Body of pancreas (tissue), 4 donors: ENCODE measurements at regions not wholly inside any gene's neighbourhood (a gene's known extent, or its start where the extent isn't known, plus 50 kb on each side); places are given as distances from the start of the nearest gene placed in this dataset.

Experiments
- ATAC-seq: fragments of 150-250 bp; one replicate; pipeline ENCODE4 v1.9.1; 2016
- DNase-seq, 4 donors: peaks; one replicate each; pipeline ENCODE4 v3.0.0-alpha.2; 2019
- H3K27ac ChIP-seq, 4 donors: fragments of 200-600 bp; sonication (generic); 1 replicate in 3 of 4; 2 replicates in 1 of 4; pipeline versions ENCODE4 v1.5.1 to v1.6.1; 2016 to 2019; ENCODE audit warnings: mild to moderate bottlenecking in 1 of 4, mixed read lengths in 1 of 4, moderate library complexity in 1 of 4
- H3K27me3 ChIP-seq, 2 donors: fragments of 200-600 bp; sonication (generic); one replicate each; pipeline ENCODE4 v1.6.0; 2016; ENCODE audit warnings: mild to moderate bottlenecking in 1 of 2
- H3K36me3 ChIP-seq, 2 donors: fragments of 200-600 bp; sonication (generic); replicated peaks in 1 of 2; 2 replicates each; pipeline ENCODE4 v1.5.1; 2016; ENCODE audit warnings: low read depth in 2 of 2; ENCODE audit not compliant: insufficient read depth in 1 of 2
- H3K4me1 ChIP-seq: fragments of 200-600 bp; sonication (generic); one replicate; pipeline ENCODE4 v1.6.0; 2016
- H3K4me3 ChIP-seq, 2 donors: fragments of 200-600 bp; sonication (generic); 1 replicate in 1 of 2; 2 replicates in 1 of 2; pipeline ENCODE4 v1.5.1; 2016 to 2019
- H3K9me3 ChIP-seq, 3 donors: fragments of 200-600 bp; sonication (generic); 1 replicate in 2 of 3; 2 replicates in 1 of 3; pipeline ENCODE4 v1.5.1; 2016
- CTCF ChIP-seq, 7 experiments: fragments of 450-650 bp in 4 of 7; fragments of 200-600 bp in 3 of 7; sonication (generic) in 3 of 7; IDR thresholded peaks; one replicate each; pipeline ENCODE4 v1.5.1; 2016 to 2019; ENCODE audit warnings: antibody characterized with exemption in 7 of 7
- POLR2A ChIP-seq, 3 donors: fragments of 450-650 bp; IDR thresholded peaks; one replicate each; pipeline ENCODE4 v1.6.1; 2016; ENCODE audit warnings: antibody characterized with exemption in 3 of 3, mild to moderate bottlenecking in 2 of 3
- WGBS, 2 donors: methylation state at CpG; one replicate each; pipeline ENCODE4 v1.1.5; 2017; 5-methylcytosine and 5-hydroxymethylcytosine counted together
- intact Hi-C: fragments of 100-400 bp; cut with DNase I; formaldehyde crosslinking; loops from one replicate; pipeline ENCODE4 v1.15.1; 2023

DNA sequence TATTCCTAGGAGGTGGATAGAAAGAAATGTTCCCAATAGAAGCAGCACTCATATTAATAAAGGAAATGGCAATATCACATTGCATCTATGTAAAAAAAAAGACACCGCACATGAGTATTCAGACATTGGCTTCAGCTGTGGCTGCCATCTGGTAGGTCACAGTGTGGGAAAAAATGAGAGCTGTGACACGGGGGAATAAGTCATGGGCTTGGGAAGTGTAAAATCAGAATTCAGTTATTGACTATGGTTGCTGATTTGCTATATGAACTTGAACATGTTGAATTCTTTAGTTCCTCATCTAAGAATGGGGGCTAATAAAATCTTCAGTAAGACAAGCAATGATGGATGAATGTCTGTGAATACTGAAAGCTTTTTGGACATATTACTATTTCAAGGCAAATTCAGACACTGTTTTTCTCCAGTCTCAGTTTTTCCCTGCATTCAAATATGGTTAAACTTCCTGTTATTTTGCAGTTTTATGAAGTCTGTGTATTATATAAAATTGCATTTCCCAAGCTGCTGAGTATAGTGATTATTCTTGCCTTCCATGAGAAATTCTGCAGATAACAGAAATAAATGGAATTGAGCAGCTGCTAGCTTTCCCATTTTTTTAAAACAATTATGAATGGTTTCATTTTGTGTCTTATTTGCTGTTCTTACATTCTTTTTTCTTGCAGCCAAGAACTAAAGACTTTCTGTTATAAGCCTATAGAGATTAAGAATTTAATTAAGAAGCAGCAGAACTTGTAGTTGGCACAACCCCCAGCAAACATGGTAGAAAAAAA is 221.0 kb downstream of the ANKRD50 start:
- TF ChIP-seq POLR2A (IDR thresholded peaks at IDR 0.05) (no peak), CTCF (IDR thresholded peaks at IDR 0.05) (no peak)
- Histone ChIP-seq H3K4me1 (no peaks in the 10 kb centered on the region), H3K36me3 (no peaks in the 10 kb centered on the region), H3K27ac (no peak overlapping the region), H3K9me3 (no peaks in the 10 kb centered on the region), H3K4me3 (no peak overlapping the region), H3K27me3 (no peaks in the 10 kb centered on the region)
- ATAC-seq: no peak
- intact Hi-C loops: no loop called here
- 23 to 28% methylated on average over 2 of the region's 2 CpGs for WGBS, 2 donors
- no peak for DNase-seq

DNA sequence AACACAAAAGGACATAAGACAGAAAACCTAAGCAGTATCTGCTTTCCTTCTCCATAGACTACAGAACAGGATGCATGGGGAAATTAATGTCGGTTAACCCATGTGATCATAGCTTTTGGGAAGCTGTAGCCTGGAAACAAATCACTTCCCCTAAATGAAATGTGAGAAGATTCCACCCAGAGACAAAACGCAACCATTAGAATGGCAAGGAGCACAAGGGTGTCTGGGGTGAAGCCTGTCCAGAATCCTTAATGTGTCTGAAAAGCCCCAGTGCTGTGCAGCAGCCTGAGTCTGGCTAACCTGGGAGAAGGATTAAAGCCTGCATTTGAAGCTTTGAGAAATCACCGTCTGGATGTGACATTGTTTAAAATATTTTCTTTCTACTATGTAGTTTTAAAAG is 213.3 kb downstream of the ANKRD50 start:
- WGBS, 2 donors: 38 to 42% methylated on average over 3 of the region's 3 CpGs

GRCh38 chr4:124501576-124501975 is 211.0 kb downstream of the ANKRD50 start:
- Histone ChIP-seq H3K4me3 (no peak overlapping the region), H3K27me3 (no peaks in the 10 kb centered on the region), H3K36me3 (no peaks in the 10 kb centered on the region), H3K27ac (no peak overlapping the region), H3K4me1 (no peaks in the 10 kb centered on the region), H3K9me3 (no peaks in the 10 kb centered on the region)
- TF ChIP-seq CTCF (IDR thresholded peaks at IDR 0.05): no peak
- no peak for TF ChIP-seq POLR2A (IDR thresholded peaks at IDR 0.05)
- ATAC-seq: no peak
- whole genome bisulfite sequencing, 2 donors: 29 to 47% methylated on average over 1 of the region's 1 CpG
- no peak for DNase-seq
- intact Hi-C loops: no loop called here

More for the DNA sequence above, 213.3 kb downstream of the ANKRD50 start:
- H3K27ac ChIP-seq: no peak overlapping the region
- TF ChIP-seq CTCF (IDR thresholded peaks at IDR 0.05) (no peak), POLR2A (IDR thresholded peaks at IDR 0.05) (no peak)
- no peaks in the 10 kb centered on the region for H3K27me3 ChIP-seq
- H3K4me1 ChIP-seq: no peaks in the 10 kb centered on the region
- ATAC-seq: no peak
- DNase-seq: no peak
- no peaks in the 10 kb centered on the region for H3K9me3 ChIP-seq
- no peaks in the 10 kb centered on the region for H3K36me3 ChIP-seq
- no peak overlapping the region for H3K4me3 ChIP-seq
- intact Hi-C loops: no loop called here

DNA sequence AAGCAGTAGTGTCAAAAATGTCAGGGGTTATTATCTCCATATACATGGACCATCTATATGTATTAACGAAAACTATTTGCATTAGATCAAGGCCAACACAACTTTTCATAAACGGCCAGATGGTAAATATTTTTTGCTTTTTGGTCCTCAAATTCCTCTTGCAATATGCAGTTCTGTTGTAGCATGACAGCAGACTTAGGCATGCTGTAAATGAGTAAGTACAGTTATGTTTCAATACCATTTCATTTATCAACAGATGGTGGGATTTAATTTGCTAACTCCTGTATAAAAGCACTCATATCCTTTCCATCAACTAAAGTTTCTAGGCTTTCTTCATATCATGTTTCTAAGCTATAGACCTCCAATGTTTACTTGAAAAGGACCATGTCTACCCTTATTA is 208.1 kb downstream of the ANKRD50 start:
- H3K9me3 ChIP-seq: no peaks in the 10 kb centered on the region
- ATAC-seq (no peak), DNase-seq (no peak)
- no peak overlapping the region for H3K4me3 ChIP-seq
- 64 to 70% methylated on average over 2 of the region's 2 CpGs for WGBS, 2 donors
- H3K36me3 ChIP-seq: no peaks in the 10 kb centered on the region
- TF ChIP-seq POLR2A (IDR thresholded peaks at IDR 0.05) (no peak), CTCF (IDR thresholded peaks at IDR 0.05) (no peak)
- no peak overlapping the region for H3K27ac ChIP-seq
- intact Hi-C loops: no loop called here
- H3K4me1 ChIP-seq: no peaks in the 10 kb centered on the region
- H3K27me3 ChIP-seq: no peaks in the 10 kb centered on the region

DNA sequence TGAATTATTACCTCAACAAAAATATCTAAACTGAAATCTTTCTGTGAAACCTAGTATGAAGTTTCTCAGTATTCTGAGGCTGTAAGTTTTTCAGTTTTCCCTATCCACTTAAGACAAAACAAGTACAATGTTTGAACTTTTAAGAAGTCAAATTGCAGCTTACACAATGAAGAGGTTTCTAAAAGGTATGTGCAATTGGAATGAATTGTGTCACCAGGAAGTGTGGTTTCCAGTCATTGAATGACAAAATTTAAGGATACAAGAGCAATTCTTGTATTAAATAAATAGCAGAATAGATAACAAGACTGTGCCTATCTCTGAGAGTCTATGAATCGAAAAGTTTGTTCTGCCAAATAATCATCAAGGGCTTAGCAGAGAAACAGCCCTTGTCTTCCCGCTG is 207.3 kb downstream of the ANKRD50 start:
- no peak overlapping the region for H3K27ac ChIP-seq
- TF ChIP-seq CTCF (IDR thresholded peaks at IDR 0.05): no peak
- TF ChIP-seq POLR2A (IDR thresholded peaks at IDR 0.05): no peak
- no peaks in the 10 kb centered on the region for H3K9me3 ChIP-seq
- 16 to 28% methylated on average over 2 of the region's 2 CpGs for whole genome bisulfite sequencing, 2 donors
- no peaks in the 10 kb centered on the region for H3K36me3 ChIP-seq
- no peak overlapping the region for H3K4me3 ChIP-seq
- no peak for DNase-seq
- no peaks in the 10 kb centered on the region for H3K4me1 ChIP-seq
- intact Hi-C loops: no loop called here
- no peaks in the 10 kb centered on the region for H3K27me3 ChIP-seq
- no peak for ATAC-seq
